Prostate gland (tissue), 2 donors: ENCODE measurements at regions not wholly inside any gene's neighbourhood (a gene's known extent, or its start where the extent isn't known, plus 50 kb on each side); places are given as distances from the start of the nearest gene placed in this dataset.

Experiments used
- POLR2A ChIP-seq: fragments of 450-650 bp; IDR thresholded peaks from one replicate; pipeline ENCODE4 v1.6.1; 2016; ENCODE audit warnings: antibody characterized with exemption, mild to moderate bottlenecking
- POLR2AphosphoS5 ChIP-seq: sonication (generic); formaldehyde crosslinking; IDR thresholded peaks from one replicate; pipeline ENCODE4 v1.6.1; 2017; ENCODE audit warnings: antibody characterized with exemption
- TF ChIP-seq, protein P1 (sequence below), 4 experiments: fragments of 200-600 bp in 2 of 4; fragments of 450-650 bp in 2 of 4; sonication (generic) in 2 of 4; IDR thresholded peaks; 1 replicate in 3 of 4; 2 replicates in 1 of 4; pipeline ENCODE4 v1.5.1; 2016 to 2019; ENCODE audit warnings: antibody characterized with exemption in 4 of 4, mild to moderate bottlenecking in 2 of 4, moderate library complexity in 2 of 4

DNA sequence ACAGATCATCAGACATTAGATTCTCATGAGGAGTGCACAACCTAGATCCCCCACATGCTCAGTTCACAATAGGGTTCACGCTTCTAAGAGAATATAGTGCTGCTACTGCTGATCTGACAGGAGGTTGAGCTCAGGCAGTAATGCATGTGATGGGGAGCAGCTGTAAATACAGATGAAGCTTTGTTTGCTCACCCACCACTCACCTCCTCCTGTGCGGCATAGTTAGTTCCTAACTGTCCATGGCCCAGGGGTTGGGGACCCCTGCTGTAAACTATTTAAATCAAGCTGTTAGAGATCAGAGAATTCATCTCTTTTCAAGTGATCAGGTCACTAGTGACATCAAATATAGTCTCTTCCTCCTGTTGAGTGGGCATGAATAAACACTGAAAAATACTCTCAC is 88.8 kb upstream of the ACVR2A start:
- TF ChIP-seq, protein P1, sequence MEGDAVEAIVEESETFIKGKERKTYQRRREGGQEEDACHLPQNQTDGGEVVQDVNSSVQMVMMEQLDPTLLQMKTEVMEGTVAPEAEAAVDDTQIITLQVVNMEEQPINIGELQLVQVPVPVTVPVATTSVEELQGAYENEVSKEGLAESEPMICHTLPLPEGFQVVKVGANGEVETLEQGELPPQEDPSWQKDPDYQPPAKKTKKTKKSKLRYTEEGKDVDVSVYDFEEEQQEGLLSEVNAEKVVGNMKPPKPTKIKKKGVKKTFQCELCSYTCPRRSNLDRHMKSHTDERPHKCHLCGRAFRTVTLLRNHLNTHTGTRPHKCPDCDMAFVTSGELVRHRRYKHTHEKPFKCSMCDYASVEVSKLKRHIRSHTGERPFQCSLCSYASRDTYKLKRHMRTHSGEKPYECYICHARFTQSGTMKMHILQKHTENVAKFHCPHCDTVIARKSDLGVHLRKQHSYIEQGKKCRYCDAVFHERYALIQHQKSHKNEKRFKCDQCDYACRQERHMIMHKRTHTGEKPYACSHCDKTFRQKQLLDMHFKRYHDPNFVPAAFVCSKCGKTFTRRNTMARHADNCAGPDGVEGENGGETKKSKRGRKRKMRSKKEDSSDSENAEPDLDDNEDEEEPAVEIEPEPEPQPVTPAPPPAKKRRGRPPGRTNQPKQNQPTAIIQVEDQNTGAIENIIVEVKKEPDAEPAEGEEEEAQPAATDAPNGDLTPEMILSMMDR (IDR thresholded peaks at IDR 0.05), result no peak
- TF ChIP-seq POLR2AphosphoS5, result no peak
- TF ChIP-seq POLR2A, result no peak
